T-cell (primary cell): ENCODE measurements at regions not wholly inside any gene's neighbourhood (a gene's known extent, or its start where the extent isn't known, plus 50 kb on each side); places are given as distances from the start of the nearest gene placed in this dataset.

ENCODE experiments used
- ATAC-seq, 4 experiments: fragments of 200-7000 bp in 3 of 4; fragments of 150-1000 bp in 1 of 4; cut with Tn5 transposase; replicated peaks in 1 of 4; 1 replicate in 3 of 4; 2 replicates in 1 of 4; pipeline ENCODE4 v1.10.0; 2021; ENCODE audit warnings: moderate library complexity in 3 of 4, mild to moderate bottlenecking in 2 of 4, moderate number of reproducible peaks in 1 of 4
- CTCF ChIA-PET, 2 donors: fragments of 300-600 bp; sonication (Branson Sonifier 250); formaldehyde crosslinking; loops; one replicate each; lab custom pipeline; 2022; ENCODE audit warnings: antibody characterized with exemption in 2 of 2; lab: Charles Lee
- POLR2A ChIA-PET, 2 donors: fragments of 300-600 bp; sonication (Branson Sonifier 250); formaldehyde crosslinking; loops; one replicate each; lab custom pipeline; 2022; ENCODE audit warnings: antibody characterized with exemption in 2 of 2; lab: Charles Lee
- DNase-seq, 35 experiments: peaks; one replicate each; pipeline versions ENCODE4 v3.0.0 to v3.0.0-alpha.2; 2013 to 2023
- H3K27ac ChIP-seq: one replicate; pipeline ENCODE4 v1.5.1; 2013; ENCODE audit warnings: low read length
- H3K27me3 ChIP-seq, 2 experiments: replicated peaks in 1 of 2; 1 replicate in 1 of 2; 2 replicates in 1 of 2; pipeline versions ENCODE4 v1.6.1 to v1.7.0; 2013; ENCODE audit warnings: low read length in 1 of 2, mixed read lengths in 1 of 2; ENCODE audit not compliant: control insufficient read depth in 2 of 2, insufficient read depth in 2 of 2; ENCODE audit errors: extremely low read depth in 1 of 2
- H3K36me3 ChIP-seq, 2 donors: 1 replicate in 1 of 2; 2 replicates in 1 of 2; pipeline versions ENCODE4 v1.6.1 to v1.7.0; 2013; ENCODE audit warnings: low read length in 1 of 2; ENCODE audit not compliant: control insufficient read depth in 2 of 2, insufficient read depth in 1 of 2; ENCODE audit errors: extremely low read depth in 1 of 2
- H3K4me1 ChIP-seq, 2 experiments: 1 replicate in 1 of 2; 2 replicates in 1 of 2; pipeline versions ENCODE4 v1.6.1 to v1.7.0; 2013; ENCODE audit warnings: low read length in 2 of 2, mixed read lengths in 1 of 2; ENCODE audit not compliant: insufficient read depth in 2 of 2, control insufficient read depth in 1 of 2; ENCODE audit errors: extremely low read depth in 1 of 2
- H3K4me3 ChIP-seq, 2 donors: 1 replicate in 1 of 2; 2 replicates in 1 of 2; pipeline versions ENCODE4 v1.5.1 to v1.7.0; 2013; ENCODE audit warnings: mild to moderate bottlenecking in 2 of 2, low read length in 1 of 2, moderate library complexity in 1 of 2; ENCODE audit not compliant: control insufficient read depth in 1 of 2; ENCODE audit errors: extremely low read depth in 1 of 2
- H3K9me3 ChIP-seq: 2 replicates; pipeline ENCODE4 v1.7.0; 2013
- H3K27ac Mint-ChIP-seq, 2 donors: one replicate each; pipeline ENCODE4 v1.8.0; 2020 to 2021; ENCODE audit warnings: mild to moderate bottlenecking in 2 of 2, mixed read lengths in 2 of 2
- H3K27me3 Mint-ChIP-seq, 2 donors: one replicate each; pipeline ENCODE4 v1.8.0; 2021 to 2022; ENCODE audit warnings: mixed read lengths in 2 of 2
- H3K36me3 Mint-ChIP-seq: one replicate; pipeline ENCODE4 v1.8.0; 2021; ENCODE audit warnings: mixed read lengths
- H3K4me1 Mint-ChIP-seq, 3 donors: one replicate each; pipeline ENCODE4 v1.8.0; 2020 to 2022; ENCODE audit warnings: mixed read lengths in 3 of 3, mild to moderate bottlenecking in 1 of 3
- H3K4me3 Mint-ChIP-seq, 3 donors: one replicate each; pipeline ENCODE4 v1.8.0; 2020 to 2022; ENCODE audit warnings: mild to moderate bottlenecking in 3 of 3, mixed read lengths in 3 of 3, moderate library complexity in 3 of 3
- H3K9me3 Mint-ChIP-seq, 3 donors: one replicate each; pipeline ENCODE4 v1.8.0; 2020 to 2022; ENCODE audit warnings: mixed read lengths in 3 of 3
- WGBS: methylation state at CpG from one replicate; pipeline ENCODE4 v1.1.5; 2013; ENCODE audit warnings: missing lambda C conversion rate; ENCODE audit not compliant: insufficient coverage; 5-methylcytosine and 5-hydroxymethylcytosine counted together

GRCh38 chrX:128504496-128504895 is 452.3 kb upstream of the ACTRT1 start:
- ATAC-seq, result no peak
- H3K27ac ChIP-seq, result no peak overlapping the region
- Mint-ChIP-seq H3K9me3 (no peaks in the 10 kb centered on the region), H3K27me3 (peaks cover 0 to 7% of the 10 kb centered on the region in 2 donors), H3K36me3 (no peaks in the 10 kb centered on the region), H3K4me1 (no peaks in the 10 kb centered on the region), H3K27ac (no peak overlapping the region), H3K4me3 (no peak overlapping the region)
- H3K27me3 ChIP-seq, result no peaks in the 10 kb centered on the region
- H3K9me3 ChIP-seq, result no peaks in the 10 kb centered on the region
- no peak for DNase-seq
- CTCF ChIA-PET, result no interaction called here
- POLR2A ChIA-PET, result no interaction called here
- H3K4me3 ChIP-seq, result no peak overlapping the region
- H3K36me3 ChIP-seq, result no peaks in the 10 kb centered on the region
- no peaks in the 10 kb centered on the region for H3K4me1 ChIP-seq

- no peak overlapping the region for H3K4me3 Mint-ChIP-seq
- H3K9me3 Mint-ChIP-seq, result peaks cover 0 to 4% (median 0%) of the 10 kb centered on the region in 3 donors
- no peaks in the 10 kb centered on the region for H3K36me3 Mint-ChIP-seq
- ChIA-PET POLR2A (no interaction called here), CTCF (no interaction called here)
- Histone ChIP-seq H3K27ac (no peak overlapping the region), H3K36me3 (no peaks in the 10 kb centered on the region), H3K4me3 (no peak overlapping the region), H3K9me3 (no peaks in the 10 kb centered on the region), H3K27me3 (no peaks in the 10 kb centered on the region), H3K4me1 (no peaks in the 10 kb centered on the region)
- no peak for DNase-seq
- WGBS, result 65% methylated on average over 2 of the region's 5 CpGs
- H3K27ac Mint-ChIP-seq, result no peak overlapping the region
- H3K27me3 Mint-ChIP-seq, result peaks cover 0 to 13% of the 10 kb centered on the region in 2 donors
- H3K4me1 Mint-ChIP-seq, result no peaks in the 10 kb centered on the region
- no peak for ATAC-seq
Measured at GRCh38 chrX:128464116-128464515, 411.9 kb upstream of the ACTRT1 start.

GRCh38 chrX:128460835-128461234 is 408.6 kb upstream of the ACTRT1 start:
- CTCF ChIA-PET, result no interaction called here

DNA sequence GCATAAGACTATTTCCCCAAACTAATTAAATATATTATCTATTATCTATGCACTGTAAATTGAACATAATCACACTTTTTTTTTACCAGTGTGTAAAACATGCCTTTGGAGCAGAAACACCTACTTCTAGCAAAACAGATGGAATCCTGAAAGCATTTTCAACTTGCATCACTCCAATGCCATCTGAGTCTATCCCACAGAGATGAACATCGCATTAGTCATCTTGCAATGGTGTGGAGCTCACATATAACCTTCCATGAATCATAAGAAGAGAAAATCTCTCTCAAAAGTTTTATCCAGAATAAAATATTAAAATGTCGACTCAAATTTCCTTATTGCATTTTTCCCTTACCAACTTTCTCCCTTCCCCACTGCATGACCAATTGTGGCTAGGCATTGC is 406.7 kb upstream of the ACTRT1 start:
- no peak for DNase-seq
- no peak overlapping the region for H3K4me3 Mint-ChIP-seq
- POLR2A ChIA-PET, result interaction anchor here in 1 of 2 donors (0.6 kb wide), 1 partner anchor 1392 kb away, joined by 3 read pairs; no protein-coding TSS in a partner anchor
- CTCF ChIA-PET, result no interaction called here
- H3K27ac Mint-ChIP-seq, result no peak overlapping the region
- H3K9me3 Mint-ChIP-seq, result peaks cover 1 to 13% (median 10%) of the 10 kb centered on the region in 3 donors
- H3K9me3 ChIP-seq, result no peaks in the 10 kb centered on the region
- H3K27me3 ChIP-seq, result no peaks in the 10 kb centered on the region
- peaks cover 0 to 7% of the 10 kb centered on the region in 2 donors for H3K27me3 Mint-ChIP-seq
- no peaks in the 10 kb centered on the region for H3K36me3 ChIP-seq
- no CpG with 5 or more reads among the region's 2 CpGs for WGBS
- H3K36me3 Mint-ChIP-seq, result no peaks in the 10 kb centered on the region
- ATAC-seq, result no peak
- no peak overlapping the region for H3K4me3 ChIP-seq
- H3K4me1 ChIP-seq, result no peaks in the 10 kb centered on the region
- H3K4me1 Mint-ChIP-seq, result no peaks in the 10 kb centered on the region
- H3K27ac ChIP-seq, result no peak overlapping the region

More at GRCh38 chrX:128460835-128461234, 408.6 kb upstream of the ACTRT1 start:
- Histone ChIP-seq H3K36me3 (no peaks in the 10 kb centered on the region), H3K27ac (no peak overlapping the region), H3K9me3 (no peaks in the 10 kb centered on the region), H3K27me3 (no peaks in the 10 kb centered on the region), H3K4me3 (no peak overlapping the region), H3K4me1 (no peaks in the 10 kb centered on the region)
- no peaks in the 10 kb centered on the region for H3K4me1 Mint-ChIP-seq
- H3K9me3 Mint-ChIP-seq, result peaks cover 0 to 4% (median 0%) of the 10 kb centered on the region in 3 donors
- no CpG with 5 or more reads among the region's 6 CpGs for WGBS
- DNase-seq (no peak), ATAC-seq (no peak)
- no peak overlapping the region for H3K4me3 Mint-ChIP-seq
- H3K36me3 Mint-ChIP-seq, result no peaks in the 10 kb centered on the region
- POLR2A ChIA-PET, result no interaction called here
- H3K27me3 Mint-ChIP-seq, result peaks cover 0 to 11% of the 10 kb centered on the region in 2 donors
- H3K27ac Mint-ChIP-seq, result no peak overlapping the region

GRCh38 chrX:128457674-128458073 is 405.5 kb upstream of the ACTRT1 start:
- WGBS, result no CpG with 5 or more reads among the region's 2 CpGs
- no peak overlapping the region for H3K4me3 ChIP-seq
- H3K9me3 ChIP-seq, result no peaks in the 10 kb centered on the region
- CTCF ChIA-PET, result no interaction called here
- DNase-seq (no peak), ATAC-seq (no peak)
- Mint-ChIP-seq H3K27ac (no peak overlapping the region), H3K4me3 (no peak overlapping the region), H3K27me3 (peaks cover 0 to 7% of the 10 kb centered on the region in 2 donors), H3K9me3 (peaks cover 2 to 14% (median 12%) of the 10 kb centered on the region in 3 donors), H3K4me1 (no peaks in the 10 kb centered on the region), H3K36me3 (no peaks in the 10 kb centered on the region)
- POLR2A ChIA-PET, result no interaction called here
- no peaks in the 10 kb centered on the region for H3K27me3 ChIP-seq
- H3K36me3 ChIP-seq, result no peaks in the 10 kb centered on the region
- H3K27ac ChIP-seq, result no peak overlapping the region
- H3K4me1 ChIP-seq, result no peaks in the 10 kb centered on the region

DNA sequence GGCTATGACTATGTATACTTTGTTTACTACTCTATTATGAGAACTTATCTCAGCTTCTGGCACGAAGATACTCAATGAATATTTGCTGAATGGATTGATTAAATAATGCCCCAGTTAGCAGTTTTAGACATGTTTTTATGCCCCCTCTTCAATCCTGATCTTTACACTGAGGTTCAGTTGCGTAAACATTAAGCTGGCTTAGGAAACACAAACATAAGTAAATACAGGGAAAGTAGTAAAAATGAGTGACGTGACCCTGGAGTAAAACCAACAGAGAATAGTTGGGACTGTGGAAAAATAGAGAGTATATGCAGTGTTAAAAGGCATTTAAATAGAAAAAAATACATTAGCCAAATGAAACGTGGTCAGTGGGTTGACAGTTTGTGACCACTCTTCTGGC is 387.0 kb upstream of the ACTRT1 start:
- no peak overlapping the region for H3K4me3 Mint-ChIP-seq
- ATAC-seq, result no peak
- DNase-seq, result no peak
- no peaks in the 10 kb centered on the region for H3K27me3 ChIP-seq
- H3K9me3 ChIP-seq, result peaks cover 3% of the 10 kb centered on the region
- H3K9me3 Mint-ChIP-seq, result no peaks in the 10 kb centered on the region
- no peak overlapping the region for H3K27ac ChIP-seq
- POLR2A ChIA-PET, result no interaction called here
- H3K27ac Mint-ChIP-seq, result no peak overlapping the region
- H3K27me3 Mint-ChIP-seq, result no peaks in the 10 kb centered on the region
- CTCF ChIA-PET, result no interaction called here
- H3K4me1 Mint-ChIP-seq, result no peaks in the 10 kb centered on the region
- no peak overlapping the region for H3K4me3 ChIP-seq
- no peaks in the 10 kb centered on the region for H3K36me3 ChIP-seq
- no CpG with 5 or more reads among the region's 4 CpGs for WGBS
- no peaks in the 10 kb centered on the region for H3K4me1 ChIP-seq
- no peaks in the 10 kb centered on the region for H3K36me3 Mint-ChIP-seq

- Mint-ChIP-seq H3K27ac (no peak overlapping the region), H3K27me3 (no peaks in the 10 kb centered on the region), H3K36me3 (no peaks in the 10 kb centered on the region), H3K9me3 (no peaks in the 10 kb centered on the region), H3K4me1 (no peaks in the 10 kb centered on the region), H3K4me3 (no peak overlapping the region)
- ChIA-PET CTCF (no interaction called here), POLR2A (no interaction called here)
- DNase-seq (no peak), ATAC-seq (no peak)
- no peaks in the 10 kb centered on the region for H3K4me1 ChIP-seq
- no peak overlapping the region for H3K27ac ChIP-seq
- peaks cover 3% of the 10 kb centered on the region for H3K9me3 ChIP-seq
- H3K27me3 ChIP-seq, result no peaks in the 10 kb centered on the region
- no peak overlapping the region for H3K4me3 ChIP-seq
- no CpG with 5 or more reads among the region's 4 CpGs for WGBS
- H3K36me3 ChIP-seq, result no peaks in the 10 kb centered on the region
Measured at GRCh38 chrX:128438082-128438481, 385.9 kb upstream of the ACTRT1 start.
